ENCODE measurements at regions not wholly inside any gene's neighbourhood (a gene's known extent, or its start where the extent isn't known, plus 50 kb on each side); places are given as distances from the start of the nearest gene placed in this dataset.
A peak's percentile ranks its signal among the peaks of the same experiment; 100 is the strongest.

DNA sequence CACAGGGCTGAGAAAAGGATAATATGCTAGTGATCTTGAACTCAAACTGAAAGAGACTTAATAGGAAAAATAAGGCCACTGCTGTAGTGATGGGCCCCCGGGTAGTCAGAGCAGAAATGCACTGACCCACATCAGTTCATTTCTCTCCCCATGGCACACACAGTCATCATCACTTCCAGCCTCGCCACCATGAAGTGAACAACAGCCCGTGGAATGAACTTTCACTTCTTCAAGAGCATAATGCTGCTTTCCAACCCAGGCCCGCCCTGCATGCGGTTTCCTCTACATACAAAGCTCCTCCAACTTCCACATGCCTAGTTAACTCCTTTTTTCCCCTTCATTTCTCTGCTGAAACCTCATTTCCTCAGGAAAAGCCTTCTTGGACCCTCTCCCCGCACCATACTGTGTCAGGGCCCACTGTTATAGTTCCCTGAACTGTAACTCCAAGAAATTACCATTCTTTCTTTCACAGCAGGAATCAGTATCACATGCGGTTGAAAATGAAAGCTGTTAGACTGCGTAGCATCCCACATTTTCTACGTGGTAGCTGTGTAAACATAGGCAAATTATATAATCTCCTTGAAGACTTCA lies 65.8 kb upstream of the SMIM36 start:
- WGBS, 2 donors: 16 to 21% methylated on average over 9 of the region's 9 CpGs
- peaks cover 14 to 20% (median 19%) of the 10 kb centered on the region in 4 donors for H3K4me1 ChIP-seq
- H3K36me3 ChIP-seq: no peaks in the 10 kb centered on the region
- H3K9me3 ChIP-seq: no peaks in the 10 kb centered on the region
- H3K4me3 ChIP-seq: peak overlapping the region in 3 of 4 donors; percentile 27 to 42 (median 40)
- H3K27me3 ChIP-seq: no peaks in the 10 kb centered on the region
- peak; percentile 74 to 91 for ATAC-seq (ENCODE audit: low FRiP score in 2 of 2)
- TF ChIP-seq POLR2AphosphoS5 (IDR thresholded peaks at IDR 0.05) (peak in 1 of 2 donors; percentile 46), EP300 (IDR thresholded peaks at IDR 0.05) (no peak)
- DNase-seq: peak in 1 of 2 donors; percentile 68
- peak overlapping the region; percentile 75 to 85 (median 78) for H3K27ac ChIP-seq

DNA sequence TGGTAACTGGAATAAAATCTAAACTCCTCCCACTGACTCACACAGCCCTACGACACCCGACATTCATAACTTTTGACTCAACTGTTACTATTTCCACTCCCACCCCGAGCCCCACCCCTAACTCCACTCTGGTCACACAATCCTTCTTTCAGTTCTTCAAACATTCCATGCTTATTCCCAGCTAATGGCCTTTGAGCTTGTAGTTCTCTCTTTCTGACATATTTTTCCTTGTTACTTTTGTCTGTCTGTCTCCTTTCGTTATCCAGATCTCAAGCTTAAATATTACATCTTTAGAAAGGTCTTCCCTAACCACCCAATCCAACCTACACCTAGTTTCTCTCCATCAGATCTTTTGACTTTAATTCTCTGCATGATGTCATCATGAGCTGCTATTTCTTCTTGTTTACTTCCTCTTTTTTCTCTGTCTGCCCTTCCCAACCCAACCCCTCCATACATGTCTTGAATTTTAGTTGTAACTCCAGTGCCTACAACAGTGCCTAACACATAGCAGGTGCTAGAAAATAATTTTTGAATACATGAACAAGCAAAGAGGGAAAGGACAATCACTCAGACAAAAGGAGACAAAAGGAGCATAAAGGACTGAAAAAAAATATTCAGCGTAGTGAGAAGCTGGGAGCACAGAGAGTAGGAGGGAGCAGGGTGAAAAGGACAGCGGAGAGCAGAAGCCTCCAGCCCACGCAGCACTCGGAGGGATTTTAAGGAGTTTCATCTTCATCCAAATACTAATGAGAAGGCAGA lies 65.2 kb upstream of the SMIM36 start:
- WGBS, 2 donors: 57 to 64% methylated on average over 8 of the region's 8 CpGs
- TF ChIP-seq, protein P1, sequence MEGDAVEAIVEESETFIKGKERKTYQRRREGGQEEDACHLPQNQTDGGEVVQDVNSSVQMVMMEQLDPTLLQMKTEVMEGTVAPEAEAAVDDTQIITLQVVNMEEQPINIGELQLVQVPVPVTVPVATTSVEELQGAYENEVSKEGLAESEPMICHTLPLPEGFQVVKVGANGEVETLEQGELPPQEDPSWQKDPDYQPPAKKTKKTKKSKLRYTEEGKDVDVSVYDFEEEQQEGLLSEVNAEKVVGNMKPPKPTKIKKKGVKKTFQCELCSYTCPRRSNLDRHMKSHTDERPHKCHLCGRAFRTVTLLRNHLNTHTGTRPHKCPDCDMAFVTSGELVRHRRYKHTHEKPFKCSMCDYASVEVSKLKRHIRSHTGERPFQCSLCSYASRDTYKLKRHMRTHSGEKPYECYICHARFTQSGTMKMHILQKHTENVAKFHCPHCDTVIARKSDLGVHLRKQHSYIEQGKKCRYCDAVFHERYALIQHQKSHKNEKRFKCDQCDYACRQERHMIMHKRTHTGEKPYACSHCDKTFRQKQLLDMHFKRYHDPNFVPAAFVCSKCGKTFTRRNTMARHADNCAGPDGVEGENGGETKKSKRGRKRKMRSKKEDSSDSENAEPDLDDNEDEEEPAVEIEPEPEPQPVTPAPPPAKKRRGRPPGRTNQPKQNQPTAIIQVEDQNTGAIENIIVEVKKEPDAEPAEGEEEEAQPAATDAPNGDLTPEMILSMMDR (IDR thresholded peaks at IDR 0.05): no peak
- TF ChIP-seq POLR2AphosphoS5 (IDR thresholded peaks at IDR 0.05) (no peak), POLR2A (IDR thresholded peaks at IDR 0.05) (no peak), EP300 (IDR thresholded peaks at IDR 0.05) (no peak)
- no peaks in the 10 kb centered on the region for H3K9me3 ChIP-seq
- peaks cover 14 to 20% (median 19%) of the 10 kb centered on the region in 4 donors for H3K4me1 ChIP-seq
- ATAC-seq (ENCODE audit: low FRiP score in 2 of 2) (peak; percentile 31 to 89), DNase-seq (no peak)
- H3K4me3 ChIP-seq: peak overlapping the region in 3 of 4 donors; percentile 27 to 42 (median 40)
- no peaks in the 10 kb centered on the region for H3K36me3 ChIP-seq
- H3K27me3 ChIP-seq: no peaks in the 10 kb centered on the region
- peak overlapping the region; percentile 75 to 85 (median 78) for H3K27ac ChIP-seq

DNA sequence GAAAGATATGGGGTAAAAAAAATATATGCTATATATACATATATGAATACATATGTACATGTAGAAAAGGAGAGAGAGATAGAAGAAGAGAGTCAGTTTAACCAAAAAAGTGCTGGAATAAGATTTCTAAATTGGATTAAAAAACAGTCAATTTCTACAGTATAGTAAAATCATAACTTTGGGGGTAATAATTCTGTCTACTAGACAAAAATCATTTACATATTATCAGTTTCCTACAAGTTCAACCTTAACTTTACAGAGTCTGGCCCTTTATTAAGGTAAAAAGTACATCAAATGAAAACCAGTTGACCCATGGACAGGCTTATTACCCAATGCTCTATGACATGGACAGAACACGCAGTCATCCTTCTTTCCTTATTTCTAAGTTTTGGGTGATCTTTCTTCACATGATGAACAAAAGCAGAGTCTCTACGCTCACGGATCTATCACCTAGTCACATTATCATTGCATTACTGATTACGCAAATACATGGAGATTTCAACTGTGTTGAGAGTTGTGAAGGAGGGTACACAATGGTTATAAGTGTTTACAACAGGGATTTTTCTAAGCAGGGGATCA lies 63.9 kb upstream of the SMIM36 start:
- no peak for ATAC-seq (ENCODE audit: low FRiP score in 2 of 2)

DNA sequence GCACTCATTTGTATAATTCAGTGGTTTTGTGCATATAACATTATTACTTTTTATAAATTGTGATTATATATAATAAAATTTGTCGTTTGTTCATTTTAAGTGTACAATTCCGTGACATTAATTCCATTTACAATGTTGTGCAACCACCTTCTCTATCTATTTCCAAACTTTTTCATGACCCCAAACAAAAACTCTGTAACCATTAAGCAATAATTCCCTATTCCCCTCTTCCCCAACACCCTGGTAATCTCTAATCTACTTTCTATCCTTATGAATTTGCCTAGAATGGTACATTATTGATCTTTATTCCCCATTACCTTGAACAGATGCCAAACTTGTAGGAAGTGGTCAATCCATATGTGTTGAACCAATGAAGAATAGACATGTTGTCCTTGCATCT lies 61.3 kb upstream of the SMIM36 start:
- Histone ChIP-seq H3K9me3 (no peaks in the 10 kb centered on the region), H3K4me1 (peaks cover 14 to 17% (median 15%) of the 10 kb centered on the region in 4 donors), H3K27me3 (no peaks in the 10 kb centered on the region), H3K27ac (no peak overlapping the region), H3K36me3 (no peaks in the 10 kb centered on the region), H3K4me3 (no peak overlapping the region)
- ATAC-seq (ENCODE audit: low FRiP score in 2 of 2) (no peak), DNase-seq (no peak)
- 86 to 89% methylated on average over 2 of the region's 2 CpGs for WGBS, 2 donors
- TF ChIP-seq EP300 (IDR thresholded peaks at IDR 0.05) (no peak), POLR2A (IDR thresholded peaks at IDR 0.05) (no peak), POLR2AphosphoS5 (IDR thresholded peaks at IDR 0.05) (no peak)
- TF ChIP-seq, protein P1 (IDR thresholded peaks at IDR 0.05): no peak

More for the DNA sequence above, 63.9 kb upstream of the SMIM36 start:
- Histone ChIP-seq H3K9me3 (no peaks in the 10 kb centered on the region), H3K27ac (peak overlapping the region in 1 of 4 donors; percentile 76), H3K27me3 (no peaks in the 10 kb centered on the region), H3K4me1 (peaks cover 14 to 20% (median 19%) of the 10 kb centered on the region in 4 donors), H3K36me3 (no peaks in the 10 kb centered on the region), H3K4me3 (no peak overlapping the region)
- DNase-seq: no peak
- TF ChIP-seq, protein P1 (IDR thresholded peaks at IDR 0.05): no peak
- TF ChIP-seq EP300 (IDR thresholded peaks at IDR 0.05) (no peak), POLR2AphosphoS5 (IDR thresholded peaks at IDR 0.05) (no peak), POLR2A (IDR thresholded peaks at IDR 0.05) (no peak)
- WGBS, 2 donors: 89 to 90% methylated on average over 4 of the region's 4 CpGs

DNA sequence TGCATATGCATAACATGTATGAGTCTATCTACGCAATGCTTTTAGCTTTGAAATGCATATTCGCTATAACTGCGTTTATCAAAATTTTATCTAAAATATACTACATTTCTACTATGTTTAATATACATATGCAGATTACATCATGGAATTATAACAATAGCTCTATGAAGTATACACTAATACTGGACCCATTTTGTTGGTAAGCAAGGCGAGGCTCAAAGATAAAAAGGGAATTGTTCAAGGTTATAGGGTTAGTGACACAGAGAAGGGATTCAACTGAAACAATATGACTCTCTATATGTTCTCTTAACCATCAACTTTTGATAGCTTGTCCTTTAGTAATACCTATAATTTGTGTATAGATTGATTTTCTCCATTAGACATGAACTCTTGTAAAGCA lies 60.9 kb upstream of the SMIM36 start:
- Histone ChIP-seq H3K27ac (no peak overlapping the region), H3K4me3 (no peak overlapping the region), H3K9me3 (no peaks in the 10 kb centered on the region), H3K36me3 (no peaks in the 10 kb centered on the region), H3K4me1 (peaks cover 11 to 14% (median 13%) of the 10 kb centered on the region in 4 donors), H3K27me3 (no peaks in the 10 kb centered on the region)
- ATAC-seq (ENCODE audit: low FRiP score in 2 of 2): no peak
- TF ChIP-seq POLR2A (IDR thresholded peaks at IDR 0.05) (no peak), EP300 (IDR thresholded peaks at IDR 0.05) (no peak), POLR2AphosphoS5 (IDR thresholded peaks at IDR 0.05) (no peak)
- TF ChIP-seq, protein P1 (IDR thresholded peaks at IDR 0.05): no peak
- WGBS, 2 donors: 97% methylated on average over 4 of the region's 4 CpGs
- no peak for DNase-seq

All from upper lobe of left lung (tissue), 6 donors.